ENCODE measurements at regions not wholly inside any gene's neighbourhood (a gene's known extent, or its start where the extent isn't known, plus 50 kb on each side); places are given as distances from the start of the nearest gene placed in this dataset.

GRCh38 chr3:105051972-105052371 is 314.7 kb upstream of the ALCAM start:
- Histone ChIP-seq H3K27me3 (ENCODE audit: insufficient read depth, low read length, poor library complexity) (no peaks in the 10 kb centered on the region), H3K9ac (ENCODE audit: low read depth, low read length) (no peak overlapping the region), H3K27ac (ENCODE audit: low read length) (no peak overlapping the region), H3K79me2 (ENCODE audit: insufficient read depth, low read length) (no peaks in the 10 kb centered on the region), H3K9me3 (ENCODE audit: insufficient read depth, low read length, severe bottlenecking) (no peaks in the 10 kb centered on the region), H3K4me3 (ENCODE audit: low read depth in 1 of 2, low read length in 2 of 2) (no peak overlapping the region), H2AFZ (ENCODE audit: low read depth, low read length) (no peak overlapping the region), H4K20me1 (ENCODE audit: insufficient read depth, low read length) (no peaks in the 10 kb centered on the region), H3K4me2 (ENCODE audit: insufficient read depth, low read length) (no peak overlapping the region), H3K36me3 (ENCODE audit: insufficient read depth, low read length) (no peaks in the 10 kb centered on the region), H3K4me1 (ENCODE audit: insufficient read depth, low read length) (no peaks in the 10 kb centered on the region)
- DNase-seq (no peak), ATAC-seq (ENCODE audit: insufficient read depth, low read depth) (no peak)
- no peak for TF ChIP-seq EZH2 (IDR thresholded peaks at IDR 0.05; ENCODE audit: borderline replicate concordance, low read depth, low read length, severe bottlenecking)
- no peak for TF ChIP-seq CTCF (IDR thresholded peaks at IDR 0.05; ENCODE audit: borderline replicate concordance, extremely low read depth, low read length, poor library complexity, severe bottlenecking)

GRCh38 chr3:105062853-105063252 is 303.9 kb upstream of the ALCAM start:
- no peak for TF ChIP-seq EZH2 (IDR thresholded peaks at IDR 0.05; ENCODE audit: borderline replicate concordance, low read depth, low read length, severe bottlenecking)
- no peak for TF ChIP-seq CTCF (IDR thresholded peaks at IDR 0.05; ENCODE audit: borderline replicate concordance, extremely low read depth, low read length, poor library complexity, severe bottlenecking)
- Histone ChIP-seq H3K79me2 (ENCODE audit: insufficient read depth, low read length) (no peaks in the 10 kb centered on the region), H3K4me1 (ENCODE audit: insufficient read depth, low read length) (no peaks in the 10 kb centered on the region), H2AFZ (ENCODE audit: low read depth, low read length) (no peak overlapping the region), H3K4me3 (ENCODE audit: low read depth in 1 of 2, low read length in 2 of 2) (no peak overlapping the region), H3K27ac (ENCODE audit: low read length) (no peak overlapping the region), H3K36me3 (ENCODE audit: insufficient read depth, low read length) (no peaks in the 10 kb centered on the region), H3K27me3 (ENCODE audit: insufficient read depth, low read length, poor library complexity) (no peaks in the 10 kb centered on the region), H3K9me3 (ENCODE audit: insufficient read depth, low read length, severe bottlenecking) (no peaks in the 10 kb centered on the region), H3K4me2 (ENCODE audit: insufficient read depth, low read length) (no peak overlapping the region), H3K9ac (ENCODE audit: low read depth, low read length) (no peak overlapping the region), H4K20me1 (ENCODE audit: insufficient read depth, low read length) (no peaks in the 10 kb centered on the region)
- ATAC-seq (ENCODE audit: insufficient read depth, low read depth) = no peak
- no peak for DNase-seq

GRCh38 chr3:105065895-105066839 is 300.5 kb upstream of the ALCAM start:
- no peak for DNase-seq
- H3K9ac ChIP-seq (ENCODE audit: low read depth, low read length) = no peak overlapping the region
- no peaks in the 10 kb centered on the region for H3K36me3 ChIP-seq (ENCODE audit: insufficient read depth, low read length)
- no peak overlapping the region for H3K4me3 ChIP-seq (ENCODE audit: low read depth in 1 of 2, low read length in 2 of 2)
- H3K27me3 ChIP-seq (ENCODE audit: insufficient read depth, low read length, poor library complexity) = no peaks in the 10 kb centered on the region
- H4K20me1 ChIP-seq (ENCODE audit: insufficient read depth, low read length) = no peaks in the 10 kb centered on the region
- no peaks in the 10 kb centered on the region for H3K9me3 ChIP-seq (ENCODE audit: insufficient read depth, low read length, severe bottlenecking)
- ATAC-seq (ENCODE audit: insufficient read depth, low read depth) = no peak
- no peak overlapping the region for H2AFZ ChIP-seq (ENCODE audit: low read depth, low read length)
- H3K4me2 ChIP-seq (ENCODE audit: insufficient read depth, low read length) = no peak overlapping the region
- H3K4me1 ChIP-seq (ENCODE audit: insufficient read depth, low read length) = no peaks in the 10 kb centered on the region
- TF ChIP-seq CTCF (IDR thresholded peaks at IDR 0.05; ENCODE audit: borderline replicate concordance, extremely low read depth, low read length, poor library complexity, severe bottlenecking) (no peak), EZH2 (IDR thresholded peaks at IDR 0.05; ENCODE audit: borderline replicate concordance, low read depth, low read length, severe bottlenecking) (no peak)
- H3K79me2 ChIP-seq (ENCODE audit: insufficient read depth, low read length) = no peaks in the 10 kb centered on the region
- no peak overlapping the region for H3K27ac ChIP-seq (ENCODE audit: low read length)
